GM20000 (cell line): ENCODE measurements at regions not wholly inside any gene's neighbourhood (a gene's known extent, or its start where the extent isn't known, plus 50 kb on each side); places are given as distances from the start of the nearest gene placed in this dataset.

Experiments
- DNase-seq: peaks from one replicate; pipeline ENCODE4 v3.0.0; 2012; ENCODE audit warnings: low spot score
- TF ChIP-seq, protein P1 (sequence below): IDR thresholded peaks from 2 replicates; pipeline ENCODE4 v1.5.1; 2012; ENCODE audit warnings: mild to moderate bottlenecking, control low read depth; ENCODE audit errors: extremely low read depth, missing control alignments

DNA sequence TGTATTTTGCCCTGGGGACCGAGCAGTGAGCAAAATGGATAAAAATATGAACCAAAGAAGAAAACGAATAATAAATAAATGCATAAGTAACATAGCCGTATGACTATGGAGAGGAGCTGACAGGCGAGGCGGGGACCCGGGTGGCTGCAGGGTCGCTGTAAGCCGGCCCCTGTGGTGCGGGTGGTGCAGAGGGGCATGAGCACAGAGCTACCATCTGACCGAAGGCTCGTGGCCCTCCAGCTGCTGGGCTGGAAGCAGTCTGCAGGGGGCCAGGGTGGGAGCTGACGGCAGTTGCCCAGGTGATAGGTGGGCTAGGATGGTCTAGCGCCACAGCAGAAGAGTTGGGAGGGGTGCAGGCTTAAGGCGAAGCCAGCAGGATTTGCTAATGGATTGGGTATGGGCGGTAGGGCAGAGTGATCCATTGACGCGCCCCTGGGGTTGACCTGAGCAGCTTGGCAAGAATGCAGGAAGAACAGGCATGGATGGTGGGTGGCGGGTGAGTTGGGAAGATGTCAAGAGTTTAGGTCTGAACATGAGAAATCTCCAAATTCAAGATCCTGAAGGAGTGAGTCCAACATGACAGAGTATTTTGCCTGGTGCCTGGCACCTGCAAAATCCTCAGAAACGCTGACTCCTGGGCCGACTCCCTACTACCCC is 228.0 kb downstream of the FOXL1 start:
- TF ChIP-seq, protein P1, sequence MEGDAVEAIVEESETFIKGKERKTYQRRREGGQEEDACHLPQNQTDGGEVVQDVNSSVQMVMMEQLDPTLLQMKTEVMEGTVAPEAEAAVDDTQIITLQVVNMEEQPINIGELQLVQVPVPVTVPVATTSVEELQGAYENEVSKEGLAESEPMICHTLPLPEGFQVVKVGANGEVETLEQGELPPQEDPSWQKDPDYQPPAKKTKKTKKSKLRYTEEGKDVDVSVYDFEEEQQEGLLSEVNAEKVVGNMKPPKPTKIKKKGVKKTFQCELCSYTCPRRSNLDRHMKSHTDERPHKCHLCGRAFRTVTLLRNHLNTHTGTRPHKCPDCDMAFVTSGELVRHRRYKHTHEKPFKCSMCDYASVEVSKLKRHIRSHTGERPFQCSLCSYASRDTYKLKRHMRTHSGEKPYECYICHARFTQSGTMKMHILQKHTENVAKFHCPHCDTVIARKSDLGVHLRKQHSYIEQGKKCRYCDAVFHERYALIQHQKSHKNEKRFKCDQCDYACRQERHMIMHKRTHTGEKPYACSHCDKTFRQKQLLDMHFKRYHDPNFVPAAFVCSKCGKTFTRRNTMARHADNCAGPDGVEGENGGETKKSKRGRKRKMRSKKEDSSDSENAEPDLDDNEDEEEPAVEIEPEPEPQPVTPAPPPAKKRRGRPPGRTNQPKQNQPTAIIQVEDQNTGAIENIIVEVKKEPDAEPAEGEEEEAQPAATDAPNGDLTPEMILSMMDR: no peak
- DNase-seq: no peak

DNA sequence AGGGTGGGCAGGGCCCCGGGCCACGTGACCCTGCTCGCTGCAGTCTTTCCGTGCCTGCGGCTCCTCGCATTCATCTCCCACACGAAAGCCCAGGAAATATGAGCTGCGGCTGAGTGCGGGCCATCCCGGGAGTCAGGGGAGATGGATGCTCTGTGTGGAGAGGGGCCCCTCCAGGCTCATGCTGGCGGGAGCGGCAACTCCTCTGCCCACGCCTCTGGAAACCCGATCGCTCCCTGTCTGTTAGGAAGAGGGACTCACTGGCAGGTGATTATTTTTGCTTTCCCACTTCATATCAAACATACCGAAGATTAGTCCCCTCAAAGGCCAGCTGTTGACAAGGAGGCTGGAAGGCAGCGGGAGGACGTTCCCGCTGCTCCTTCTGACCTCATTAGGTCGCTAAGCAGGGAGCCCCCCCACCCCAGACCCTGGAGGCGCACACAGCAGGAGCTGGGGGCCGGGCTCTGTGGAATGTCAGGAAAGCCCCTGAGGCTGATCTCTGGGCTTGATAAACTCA is 228.5 kb downstream of the FOXL1 start:
- TF ChIP-seq, protein P1: no peak

DNA sequence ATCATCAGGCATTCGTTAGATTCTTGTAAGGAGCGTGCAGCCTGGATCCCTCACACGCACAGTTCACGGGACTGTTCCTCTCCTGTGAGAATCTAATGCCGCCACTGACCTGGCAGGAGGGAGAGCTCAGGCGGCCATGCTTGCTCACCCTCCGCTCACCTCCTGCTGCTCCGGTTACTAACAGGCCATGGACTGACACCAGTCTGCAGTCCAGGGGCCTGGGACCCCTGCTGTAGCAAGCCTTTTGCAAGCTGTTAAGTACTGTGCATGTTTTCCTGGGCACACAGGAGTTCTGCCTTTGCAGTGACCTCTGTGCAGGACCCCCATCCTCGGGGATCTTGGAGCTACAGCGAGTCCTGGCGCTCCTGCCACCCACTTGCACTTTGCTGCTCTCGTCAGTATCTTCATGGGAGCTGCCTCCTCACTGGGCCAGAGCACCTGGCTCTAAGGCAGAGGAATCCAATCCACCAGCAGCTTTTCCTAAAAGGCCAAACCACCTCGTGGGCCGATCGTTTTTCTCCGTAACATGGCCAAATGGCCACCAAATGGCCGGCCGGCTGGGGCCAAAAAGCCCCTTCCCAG is 230.6 kb downstream of the FOXL1 start:
- TF ChIP-seq, protein P1: no peak
- no peak for DNase-seq

More for the DNA sequence above, 228.5 kb downstream of the FOXL1 start:
- no peak for DNase-seq

DNA sequence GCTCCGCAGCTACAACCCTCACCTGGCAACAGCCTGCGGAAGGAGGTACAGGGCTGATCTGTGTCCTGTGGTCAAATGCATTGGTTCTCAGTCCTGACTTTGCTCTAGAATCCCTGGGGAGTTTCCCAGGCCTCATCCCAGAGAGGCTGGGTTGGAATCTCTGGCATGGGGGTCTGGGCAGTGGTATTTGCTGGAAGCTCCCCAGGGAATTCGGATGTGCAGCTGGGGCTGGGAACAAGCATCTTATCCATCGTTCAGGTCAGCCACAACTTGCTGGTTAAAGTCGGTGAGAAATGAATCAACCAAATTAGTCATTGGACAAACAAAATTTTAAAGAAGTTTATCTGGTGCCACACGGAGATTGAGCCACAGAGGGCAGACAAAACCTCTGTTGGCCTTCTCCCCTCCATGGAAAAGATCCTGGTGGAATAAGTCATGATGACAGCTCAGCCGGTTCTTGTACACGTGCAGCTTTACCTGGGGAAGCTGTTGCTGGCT is 231.2 kb downstream of the FOXL1 start:
- DNase-seq: no peak
- TF ChIP-seq, protein P1: no peak

DNA sequence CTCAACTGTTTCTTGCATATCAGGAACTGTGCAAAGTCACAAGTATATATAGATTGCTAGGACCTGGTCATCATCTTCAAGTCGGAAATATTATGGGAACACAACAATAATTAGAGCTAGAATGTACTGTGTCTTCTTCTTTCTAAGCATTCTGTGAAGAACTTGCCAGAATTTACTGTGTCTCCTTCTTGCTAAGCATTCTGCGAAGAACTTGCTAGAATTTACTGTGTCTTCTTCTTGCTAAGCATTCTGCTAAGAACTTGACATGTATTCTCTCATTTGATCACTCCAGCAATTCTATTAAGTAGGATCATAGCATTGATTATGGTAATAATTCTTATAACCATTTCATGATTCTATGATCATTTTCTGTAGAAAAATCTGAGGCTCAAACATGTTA is 231.7 kb downstream of the FOXL1 start:
- TF ChIP-seq, protein P1: no peak
- DNase-seq: no peak

DNA sequence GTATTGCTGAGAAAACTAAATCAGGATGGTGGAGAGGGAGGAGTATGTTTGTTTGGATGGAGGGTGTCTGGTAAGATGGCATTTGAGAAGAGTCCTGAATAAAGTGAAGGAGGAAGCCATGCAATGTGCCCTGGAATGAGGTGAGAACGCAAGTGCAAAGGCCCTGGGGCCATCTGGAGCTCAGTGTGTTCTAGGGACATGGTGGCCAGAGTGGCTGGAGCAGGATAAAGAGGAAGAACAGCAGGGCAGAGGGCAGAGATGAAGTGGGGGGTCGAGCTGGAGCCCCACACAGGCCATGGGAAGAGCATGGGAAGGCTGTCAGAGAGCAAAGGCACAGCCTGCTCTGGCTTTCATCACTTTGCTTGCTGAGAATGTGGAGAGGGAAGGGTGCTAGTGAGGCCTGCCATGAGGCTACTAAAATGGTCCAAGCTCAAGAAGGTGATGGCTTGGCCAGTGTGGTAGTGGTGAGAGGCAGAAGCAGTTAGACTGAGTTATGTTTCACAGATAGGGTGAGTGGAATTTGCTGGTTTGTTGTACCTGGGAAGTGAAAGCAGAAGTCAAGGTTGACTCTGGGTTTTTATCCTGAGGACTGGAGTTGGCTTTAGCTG is 234.1 kb downstream of the FOXL1 start:
- TF ChIP-seq, protein P1: no peak
- no peak for DNase-seq

DNA sequence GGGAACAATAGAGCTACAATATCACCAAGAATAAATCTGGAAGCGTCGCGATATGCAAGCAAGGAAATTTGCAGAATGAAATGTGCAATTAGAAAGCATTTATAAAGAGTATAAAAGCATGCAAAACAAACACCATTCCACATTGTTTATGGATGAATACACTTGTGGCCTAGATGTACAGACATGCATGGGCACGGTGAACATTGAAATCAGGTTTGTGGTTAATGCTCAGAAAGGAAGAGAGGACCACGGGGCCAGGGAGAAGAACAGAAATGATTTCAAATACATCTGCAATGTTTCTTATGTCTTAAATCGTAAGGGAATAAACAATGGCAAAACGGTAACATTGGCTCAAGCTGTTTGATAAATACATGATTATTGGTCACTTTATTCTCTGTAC is 235.9 kb downstream of the FOXL1 start:
- TF ChIP-seq, protein P1: no peak
- no peak for DNase-seq
